Upper lobe of left lung (tissue), 6 donors: ENCODE measurements at regions not wholly inside any gene's neighbourhood (a gene's known extent, or its start where the extent isn't known, plus 50 kb on each side); places are given as distances from the start of the nearest gene placed in this dataset.

Source experiments
- ATAC-seq, 2 donors: fragments of 200-7000 bp; cut with Tn5 transposase; one replicate each; pipeline ENCODE4 v1.9.1; 2022; ENCODE audit warnings: mild to moderate bottlenecking in 2 of 2, moderate library complexity in 2 of 2; ENCODE audit not compliant: low FRiP score in 2 of 2
- DNase-seq, 2 donors: peaks; one replicate each; pipeline ENCODE4 v3.0.0-alpha.2; 2019 to 2020
- H3K27ac ChIP-seq, 4 donors: fragments of 200-600 bp; sonication (generic); one replicate each; pipeline ENCODE4 v1.5.1; 2016 to 2019
- H3K27me3 ChIP-seq, 4 donors: fragments of 200-600 bp; sonication (generic); one replicate each; pipeline ENCODE4 v1.5.1; 2017 to 2019
- H3K36me3 ChIP-seq, 4 donors: fragments of 200-600 bp; sonication (generic); one replicate each; pipeline ENCODE4 v1.5.1; 2016 to 2019
- H3K4me1 ChIP-seq, 4 donors: fragments of 200-600 bp; sonication (generic); one replicate each; pipeline ENCODE4 v1.5.1; 2018 to 2019
- H3K4me3 ChIP-seq, 4 donors: fragments of 200-600 bp; sonication (generic); one replicate each; pipeline ENCODE4 v1.5.1; 2017 to 2019; ENCODE audit warnings: mild to moderate bottlenecking in 2 of 4, moderate library complexity in 1 of 4
- H3K9me3 ChIP-seq, 4 donors: fragments of 200-600 bp; sonication (generic); one replicate each; pipeline ENCODE4 v1.5.1; 2018 to 2019
- EP300 ChIP-seq, 4 donors: sonication (generic); formaldehyde crosslinking; IDR thresholded peaks; one replicate each; pipeline ENCODE4 v1.5.1; 2017; ENCODE audit warnings: antibody characterized with exemption in 4 of 4, control low read depth in 2 of 4
- POLR2A ChIP-seq, 4 donors: fragments of 450-650 bp; IDR thresholded peaks; one replicate each; pipeline ENCODE4 v1.5.1; 2016 to 2017; ENCODE audit warnings: antibody characterized with exemption in 4 of 4, mild to moderate bottlenecking in 2 of 4
- POLR2AphosphoS5 ChIP-seq, 2 donors: sonication (generic); formaldehyde crosslinking; IDR thresholded peaks; one replicate each; pipeline ENCODE4 v1.5.1; 2017; ENCODE audit warnings: antibody characterized with exemption in 2 of 2
- WGBS, 2 donors: methylation state at CpG; one replicate each; pipeline ENCODE4 v1.1.5; 2017 to 2018; 5-methylcytosine and 5-hydroxymethylcytosine counted together
- TF ChIP-seq, protein P1 (sequence below), 6 experiments: fragments of 450-650 bp in 4 of 6; fragments of 200-600 bp in 2 of 6; sonication (generic) in 2 of 6; IDR thresholded peaks; one replicate each; pipeline ENCODE4 v1.5.1; 2016 to 2019; ENCODE audit warnings: antibody characterized with exemption in 6 of 6
- donor health status: DM: no; HTN: no; CAD: no; lungs with moderate emphysema.
- donor health status: DM: no; HTN: yes; CAD: no; lungs with severe emphysema.

DNA sequence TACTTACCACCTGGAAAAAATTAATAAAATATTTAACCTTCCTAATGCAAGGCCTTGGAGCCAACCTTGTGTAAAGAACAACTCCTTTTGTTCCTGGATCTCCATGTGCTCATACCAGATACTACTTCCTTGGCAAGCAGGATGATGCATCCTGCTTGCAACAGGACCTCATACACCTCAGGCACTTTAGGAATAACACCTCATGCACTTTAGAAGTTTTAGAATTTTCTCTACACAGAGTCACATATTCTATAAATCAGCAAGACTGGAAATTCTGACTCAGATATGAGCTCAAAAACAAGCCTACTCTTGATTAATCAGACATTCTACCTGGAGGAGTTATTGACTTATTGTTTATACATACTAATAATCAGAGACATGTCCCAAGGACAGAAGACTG lies 209.6 kb upstream of the CDH10 start:
- ATAC-seq, result no peak
- H3K27ac ChIP-seq, result no peak overlapping the region

GRCh38 chr5:24850926-24851486 lies 206.2 kb upstream of the CDH10 start:
- TF ChIP-seq POLR2A (IDR thresholded peaks at IDR 0.05) (no peak), POLR2AphosphoS5 (IDR thresholded peaks at IDR 0.05) (no peak), EP300 (IDR thresholded peaks at IDR 0.05) (no peak)
- TF ChIP-seq, protein P1, sequence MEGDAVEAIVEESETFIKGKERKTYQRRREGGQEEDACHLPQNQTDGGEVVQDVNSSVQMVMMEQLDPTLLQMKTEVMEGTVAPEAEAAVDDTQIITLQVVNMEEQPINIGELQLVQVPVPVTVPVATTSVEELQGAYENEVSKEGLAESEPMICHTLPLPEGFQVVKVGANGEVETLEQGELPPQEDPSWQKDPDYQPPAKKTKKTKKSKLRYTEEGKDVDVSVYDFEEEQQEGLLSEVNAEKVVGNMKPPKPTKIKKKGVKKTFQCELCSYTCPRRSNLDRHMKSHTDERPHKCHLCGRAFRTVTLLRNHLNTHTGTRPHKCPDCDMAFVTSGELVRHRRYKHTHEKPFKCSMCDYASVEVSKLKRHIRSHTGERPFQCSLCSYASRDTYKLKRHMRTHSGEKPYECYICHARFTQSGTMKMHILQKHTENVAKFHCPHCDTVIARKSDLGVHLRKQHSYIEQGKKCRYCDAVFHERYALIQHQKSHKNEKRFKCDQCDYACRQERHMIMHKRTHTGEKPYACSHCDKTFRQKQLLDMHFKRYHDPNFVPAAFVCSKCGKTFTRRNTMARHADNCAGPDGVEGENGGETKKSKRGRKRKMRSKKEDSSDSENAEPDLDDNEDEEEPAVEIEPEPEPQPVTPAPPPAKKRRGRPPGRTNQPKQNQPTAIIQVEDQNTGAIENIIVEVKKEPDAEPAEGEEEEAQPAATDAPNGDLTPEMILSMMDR (IDR thresholded peaks at IDR 0.05), result no peak
- H3K27me3 ChIP-seq, result no peaks in the 10 kb centered on the region
- DNase-seq (no peak), ATAC-seq (no peak)
- H3K36me3 ChIP-seq, result no peaks in the 10 kb centered on the region
- H3K9me3 ChIP-seq, result no peaks in the 10 kb centered on the region
- no peak overlapping the region for H3K27ac ChIP-seq
- no peaks in the 10 kb centered on the region for H3K4me1 ChIP-seq
- H3K4me3 ChIP-seq, result no peak overlapping the region
- WGBS, 2 donors, result 73 to 82% methylated on average over 5 of the region's 5 CpGs

More for the DNA sequence above, 209.6 kb upstream of the CDH10 start:
- H3K4me3 ChIP-seq, result no peak overlapping the region
- H3K27me3 ChIP-seq, result no peaks in the 10 kb centered on the region
- no peaks in the 10 kb centered on the region for H3K9me3 ChIP-seq
- DNase-seq, result no peak
- TF ChIP-seq EP300 (IDR thresholded peaks at IDR 0.05) (no peak), POLR2AphosphoS5 (IDR thresholded peaks at IDR 0.05) (no peak), POLR2A (IDR thresholded peaks at IDR 0.05) (no peak)
- TF ChIP-seq, protein P1 (IDR thresholded peaks at IDR 0.05), result no peak
- H3K4me1 ChIP-seq, result no peaks in the 10 kb centered on the region
- H3K36me3 ChIP-seq, result no peaks in the 10 kb centered on the region

DNA sequence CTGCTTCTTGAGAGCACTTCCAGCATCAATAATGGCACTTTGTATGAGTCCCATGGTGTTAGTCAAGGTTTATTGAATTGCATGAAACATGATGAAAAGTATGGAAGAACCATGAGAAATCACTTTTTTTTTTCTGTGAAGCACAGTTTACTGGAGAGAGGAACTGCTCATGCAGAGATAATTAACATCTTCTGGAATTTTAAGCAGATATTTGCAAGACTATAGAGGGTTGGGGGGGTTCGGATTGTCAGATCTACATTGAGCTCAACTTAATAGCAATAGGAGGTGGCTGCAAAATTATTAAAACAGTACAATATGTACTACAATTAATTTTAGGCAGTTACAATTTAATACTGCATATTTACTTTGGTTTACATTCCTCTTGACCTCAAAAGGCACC lies 204.4 kb upstream of the CDH10 start:
- no peak for ATAC-seq
- no peaks in the 10 kb centered on the region for H3K4me1 ChIP-seq
- H3K36me3 ChIP-seq, result no peaks in the 10 kb centered on the region
- TF ChIP-seq POLR2AphosphoS5 (IDR thresholded peaks at IDR 0.05) (no peak), EP300 (IDR thresholded peaks at IDR 0.05) (no peak), POLR2A (IDR thresholded peaks at IDR 0.05) (no peak)
- TF ChIP-seq, protein P1 (IDR thresholded peaks at IDR 0.05), result no peak
- no peak overlapping the region for H3K27ac ChIP-seq
- H3K9me3 ChIP-seq, result no peaks in the 10 kb centered on the region
- no peaks in the 10 kb centered on the region for H3K27me3 ChIP-seq
- no peak for DNase-seq
- no peak overlapping the region for H3K4me3 ChIP-seq
- WGBS, 2 donors, result 68% methylated on average over 1 of the region's 1 CpG

- H3K4me3 ChIP-seq, result no peak overlapping the region
- H3K27me3 ChIP-seq, result no peaks in the 10 kb centered on the region
- H3K36me3 ChIP-seq, result no peaks in the 10 kb centered on the region
- ATAC-seq (no peak), DNase-seq (no peak)
- 76 to 80% methylated on average over 5 of the region's 5 CpGs for WGBS, 2 donors
- H3K4me1 ChIP-seq, result no peaks in the 10 kb centered on the region
- H3K9me3 ChIP-seq, result no peaks in the 10 kb centered on the region
- no peak overlapping the region for H3K27ac ChIP-seq
- TF ChIP-seq POLR2AphosphoS5 (IDR thresholded peaks at IDR 0.05) (no peak), EP300 (IDR thresholded peaks at IDR 0.05) (no peak), POLR2A (IDR thresholded peaks at IDR 0.05) (no peak)
- TF ChIP-seq, protein P1 (IDR thresholded peaks at IDR 0.05), result no peak
These were observed 187.2 kb upstream of the CDH10 start for GRCh38 chr5:24831989-24832388.

GRCh38 chr5:24823625-24824024 lies 178.8 kb upstream of the CDH10 start:
- TF ChIP-seq EP300 (IDR thresholded peaks at IDR 0.05) (no peak), POLR2A (IDR thresholded peaks at IDR 0.05) (no peak), POLR2AphosphoS5 (IDR thresholded peaks at IDR 0.05) (no peak)

More at GRCh38 chr5:24823625-24824024, 178.8 kb upstream of the CDH10 start:
- WGBS, 2 donors, result 100% methylated on average over 1 of the region's 1 CpG; no CpG with 5 or more reads in 1 of the 2 donors
- Histone ChIP-seq H3K4me3 (no peak overlapping the region), H3K4me1 (no peaks in the 10 kb centered on the region), H3K36me3 (no peaks in the 10 kb centered on the region), H3K9me3 (no peaks in the 10 kb centered on the region), H3K27me3 (no peaks in the 10 kb centered on the region), H3K27ac (no peak overlapping the region)
- no peak for ATAC-seq
- DNase-seq, result no peak
